Nephron (organoid): ENCODE measurements at regions not wholly inside any gene's neighbourhood (a gene's known extent, or its start where the extent isn't known, plus 50 kb on each side); places are given as distances from the start of the nearest gene placed in this dataset.
"Not testable (repeated sequence)": the region's sequence is repeated elsewhere in the genome, so short reads cannot be mapped to it uniquely, and the experiment has no call there.

Experiments used
- H3K27ac Mint-ChIP-seq, 3 experiments: 2 replicates each; pipeline ENCODE4 v1.8.0; 2020; ENCODE audit warnings: mixed read lengths in 3 of 3, mild to moderate bottlenecking in 2 of 3, moderate library complexity in 1 of 3
- H3K27me3 Mint-ChIP-seq: 2 replicates; pipeline ENCODE4 v1.8.0; 2021; ENCODE audit warnings: low read depth, mild to moderate bottlenecking, moderate library complexity, mixed read lengths
- H3K36me3 Mint-ChIP-seq: 2 replicates; pipeline ENCODE4 v1.8.0; 2020; ENCODE audit warnings: low read depth, mixed read lengths
- H3K4me1 Mint-ChIP-seq: 2 replicates; pipeline ENCODE4 v1.8.0; 2020; ENCODE audit warnings: mixed read lengths
- H3K4me3 Mint-ChIP-seq, 3 experiments: 2 replicates each; pipeline ENCODE4 v1.8.0; 2020; ENCODE audit warnings: mild to moderate bottlenecking in 3 of 3, mixed read lengths in 3 of 3, moderate library complexity in 2 of 3
- H3K9me3 Mint-ChIP-seq: 2 replicates; pipeline ENCODE4 v1.8.0; 2020; ENCODE audit warnings: mixed read lengths
- CTCF ChIP-seq, 3 experiments: fragments of 200-600 bp; sonication (generic); IDR thresholded peaks; one replicate each; pipeline ENCODE4 v1.5.0; 2021; ENCODE audit warnings: antibody characterized with exemption in 3 of 3; ENCODE audit not compliant: unreplicated experiment in 3 of 3

- TF ChIP-seq CTCF (IDR thresholded peaks at IDR 0.05; ENCODE audit: unreplicated experiment in 3 of 3), result no peak
- peaks cover 6% of the 10 kb centered on the region for H3K27me3 Mint-ChIP-seq
- no peaks in the 10 kb centered on the region for H3K9me3 Mint-ChIP-seq
- no peaks in the 10 kb centered on the region for H3K36me3 Mint-ChIP-seq
- H3K27ac Mint-ChIP-seq, result no peak overlapping the region
- peaks cover 10% of the 10 kb centered on the region for H3K4me1 Mint-ChIP-seq
- no peak overlapping the region for H3K4me3 Mint-ChIP-seq
Observed at GRCh38 chr1:214143006-214143992, 137.7 kb upstream of the SMYD2 start.

- not testable (repeated sequence) for H3K4me3 Mint-ChIP-seq, H3K4me1 Mint-ChIP-seq, H3K27ac Mint-ChIP-seq, H3K27me3 Mint-ChIP-seq, H3K9me3 Mint-ChIP-seq, H3K36me3 Mint-ChIP-seq
Observed at GRCh38 chr1:214144521-214144920, 136.4 kb upstream of the SMYD2 start.

- Mint-ChIP-seq H3K27me3 (peaks cover 6% of the 10 kb centered on the region), H3K9me3 (no peaks in the 10 kb centered on the region), H3K36me3 (no peaks in the 10 kb centered on the region), H3K4me1 (peaks cover 10% of the 10 kb centered on the region), H3K27ac (no peak overlapping the region), H3K4me3 (no peak overlapping the region)
- no peak for TF ChIP-seq CTCF (IDR thresholded peaks at IDR 0.05; ENCODE audit: unreplicated experiment in 3 of 3)
Observed at GRCh38 chr1:214146523-214146922, 134.4 kb upstream of the SMYD2 start.

- Mint-ChIP-seq H3K27me3 (peaks cover 13% of the 10 kb centered on the region), H3K36me3 (no peaks in the 10 kb centered on the region), H3K4me1 (peaks cover 24% of the 10 kb centered on the region), H3K9me3 (peaks cover 12% of the 10 kb centered on the region), H3K27ac (no peak overlapping the region), H3K4me3 (peak overlapping the region in 1 of 3 experiments; percentile 21)
- TF ChIP-seq CTCF (IDR thresholded peaks at IDR 0.05; ENCODE audit: unreplicated experiment in 3 of 3), result no peak
Observed at GRCh38 chr1:214154596-214155292, 126.2 kb upstream of the SMYD2 start.

- H3K4me1 Mint-ChIP-seq, result peaks cover 24% of the 10 kb centered on the region
- no peak overlapping the region for H3K4me3 Mint-ChIP-seq
- H3K9me3 Mint-ChIP-seq, result peaks cover 14% of the 10 kb centered on the region
- peak overlapping the region in 2 of 3 experiments; percentile 5 to 25 for H3K27ac Mint-ChIP-seq
- TF ChIP-seq CTCF (IDR thresholded peaks at IDR 0.05; ENCODE audit: unreplicated experiment in 3 of 3), result no peak
- H3K27me3 Mint-ChIP-seq, result peaks cover 13% of the 10 kb centered on the region
- no peaks in the 10 kb centered on the region for H3K36me3 Mint-ChIP-seq
Observed at GRCh38 chr1:214155987-214156625, 124.9 kb upstream of the SMYD2 start.

GRCh38 chr1:214164173-214164572, 116.8 kb upstream of the SMYD2 start:
- Mint-ChIP-seq H3K27ac (no peak overlapping the region), H3K36me3 (no peaks in the 10 kb centered on the region)

More at GRCh38 chr1:214164173-214164572, 116.8 kb upstream of the SMYD2 start:
- no peak for TF ChIP-seq CTCF (IDR thresholded peaks at IDR 0.05; ENCODE audit: unreplicated experiment in 3 of 3)
- Mint-ChIP-seq H3K27me3 (peaks cover 4% of the 10 kb centered on the region), H3K9me3 (peaks cover 7% of the 10 kb centered on the region), H3K4me1 (no peaks in the 10 kb centered on the region), H3K4me3 (no peak overlapping the region)
